ENCODE measurements at regions not wholly inside any gene's neighbourhood (a gene's known extent, or its start where the extent isn't known, plus 50 kb on each side); places are given as distances from the start of the nearest gene placed in this dataset.

- in situ Hi-C loops (cut with HindIII; ENCODE audit: low sequenced_read_pairs), result no loop called here
- DNase-seq (ENCODE audit: low spot score), result no peak
These were observed 98.7 kb upstream of the MPDZ start for GRCh38 chr9:13378154-13378553.

GRCh38 chr9:13377171-13377925 lies 97.9 kb upstream of the MPDZ start:
- no peak for DNase-seq (ENCODE audit: low spot score)
- in situ Hi-C loops (cut with HindIII; ENCODE audit: low sequenced_read_pairs), result no loop called here

DNA sequence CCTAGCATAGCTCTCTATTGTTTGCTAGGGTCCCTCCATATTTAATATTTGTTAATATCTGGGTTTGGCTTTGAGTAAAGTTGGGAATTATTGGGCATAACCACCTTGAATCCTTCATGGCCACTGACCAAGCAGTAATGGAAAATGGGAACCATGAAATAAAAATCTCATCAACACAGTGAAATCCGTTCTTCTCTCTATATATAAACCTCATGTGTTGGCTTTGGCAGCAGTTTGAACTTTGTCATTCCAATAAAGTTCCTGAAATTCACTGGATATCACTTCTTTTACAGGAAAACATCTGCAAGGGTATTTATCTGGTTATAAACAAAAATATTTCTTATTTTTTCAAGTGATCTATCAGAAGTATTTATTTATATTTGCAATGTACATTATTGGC lies 93.0 kb upstream of the MPDZ start:
- in situ Hi-C loops (cut with HindIII; ENCODE audit: low sequenced_read_pairs), result no loop called here

GRCh38 chr9:13369431-13369830 lies 89.9 kb upstream of the MPDZ start:
- in situ Hi-C loops (cut with HindIII; ENCODE audit: low sequenced_read_pairs), result no loop called here
- DNase-seq (ENCODE audit: low spot score), result no peak

More for the DNA sequence above, 93.0 kb upstream of the MPDZ start:
- no peak for DNase-seq (ENCODE audit: low spot score)

DNA sequence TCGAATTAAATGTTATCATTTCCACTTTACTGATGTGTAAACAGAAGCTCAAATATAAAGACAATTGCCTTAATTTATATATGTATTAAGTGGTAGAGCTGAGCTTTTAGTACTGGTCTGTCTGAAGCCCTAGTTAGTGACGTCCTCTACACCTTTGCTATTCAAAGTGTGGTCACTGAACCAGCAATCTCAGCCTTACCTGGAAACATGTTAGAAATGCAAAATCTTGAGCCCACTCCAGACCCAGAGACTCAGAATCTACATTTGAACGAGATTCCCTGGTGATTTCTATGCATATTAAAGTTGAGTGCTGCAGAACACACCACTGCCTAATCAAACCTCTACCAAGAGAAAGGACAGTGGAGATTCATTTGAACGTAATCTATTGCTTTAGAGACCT lies 88.3 kb upstream of the MPDZ start:
- in situ Hi-C loops (cut with HindIII; ENCODE audit: low sequenced_read_pairs), result no loop called here
- no peak for DNase-seq (ENCODE audit: low spot score)

GRCh38 chr9:13364271-13365000 lies 84.9 kb upstream of the MPDZ start:
- DNase-seq (ENCODE audit: low spot score), result no peak
- in situ Hi-C loops (cut with HindIII; ENCODE audit: low sequenced_read_pairs), result no loop called here

- no peak for DNase-seq (ENCODE audit: low spot score)
- in situ Hi-C loops (cut with HindIII; ENCODE audit: low sequenced_read_pairs), result no loop called here
These were observed 81.6 kb upstream of the MPDZ start for GRCh38 chr9:13361076-13361475.

DNA sequence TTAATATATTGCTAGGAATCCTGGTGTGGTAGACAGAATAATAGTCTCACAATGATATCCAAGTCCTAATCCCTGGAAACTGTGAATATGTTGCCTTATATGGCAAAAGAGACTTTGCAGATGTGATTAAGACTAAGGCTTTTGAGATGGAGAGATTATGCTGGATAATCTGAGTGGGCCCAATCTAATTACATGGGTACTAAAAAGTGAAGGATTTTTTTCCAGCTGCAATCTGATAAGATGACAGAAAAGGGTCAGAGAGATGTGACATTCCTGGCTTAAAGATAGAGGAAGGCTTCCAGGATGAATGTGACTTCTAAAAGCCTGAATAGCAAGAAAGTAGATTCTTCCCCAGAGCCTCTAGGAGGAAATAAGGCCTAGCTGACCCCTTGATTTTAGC lies 80.7 kb upstream of the MPDZ start:
- in situ Hi-C loops (cut with HindIII; ENCODE audit: low sequenced_read_pairs), result no loop called here
- no peak for DNase-seq (ENCODE audit: low spot score)

DNA sequence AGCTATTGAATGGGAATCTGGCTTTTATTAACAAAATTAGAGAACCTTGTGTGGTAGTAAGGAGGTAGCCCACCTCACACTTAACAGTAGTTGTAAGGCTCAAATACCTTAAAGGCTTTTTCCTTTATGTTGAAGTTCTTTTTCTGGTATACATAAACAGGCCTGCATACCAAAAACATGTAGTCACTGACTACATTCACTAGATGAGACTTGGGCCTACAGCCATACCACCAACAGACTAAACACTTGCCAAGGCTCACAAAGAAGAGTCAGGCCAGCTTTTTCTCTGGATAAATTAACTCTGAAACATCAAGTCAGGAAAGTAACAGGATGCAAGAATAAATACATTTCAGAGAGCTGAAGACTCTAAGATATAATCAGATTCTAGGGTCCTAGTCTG lies 78.6 kb upstream of the MPDZ start:
- DNase-seq (ENCODE audit: low spot score), result no peak
- in situ Hi-C loops (cut with HindIII; ENCODE audit: low sequenced_read_pairs), result no loop called here

GRCh38 chr9:13354733-13355132 lies 75.2 kb upstream of the MPDZ start:
- in situ Hi-C loops (cut with HindIII; ENCODE audit: low sequenced_read_pairs), result no loop called here

GRCh38 chr9:13352451-13352979 lies 73.0 kb upstream of the MPDZ start:
- in situ Hi-C loops (cut with HindIII; ENCODE audit: low sequenced_read_pairs), result no loop called here

More at GRCh38 chr9:13354733-13355132, 75.2 kb upstream of the MPDZ start:
- DNase-seq (ENCODE audit: low spot score), result no peak

DNA sequence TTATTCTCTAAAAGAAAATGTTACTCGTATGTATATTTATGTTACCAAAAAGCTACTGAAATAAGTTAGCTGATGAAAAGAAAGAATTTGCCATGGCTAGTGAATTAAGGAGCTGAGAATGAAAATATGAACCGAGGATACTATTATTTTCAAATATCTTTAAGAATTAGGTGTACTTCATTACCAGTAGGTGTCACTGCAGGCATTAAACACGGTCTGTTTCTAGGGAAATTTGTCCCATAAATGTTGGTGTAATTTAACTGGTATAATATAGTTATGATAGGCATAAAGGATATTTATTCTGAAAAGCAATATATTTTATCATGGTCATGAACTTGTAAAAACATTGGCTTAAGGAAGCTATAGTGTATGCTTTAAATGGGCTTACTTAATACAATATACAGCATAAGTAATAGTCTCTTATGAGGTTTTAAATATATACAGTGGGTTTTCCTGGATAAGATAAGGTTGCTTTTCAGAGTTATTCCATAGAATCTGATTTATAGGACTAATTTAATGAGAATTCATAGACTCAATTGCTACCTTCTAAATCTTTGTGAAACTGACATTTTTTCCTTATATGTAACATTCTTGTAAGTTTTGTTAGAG lies 72.4 kb upstream of the MPDZ start:
- DNase-seq (ENCODE audit: low spot score), result peak; percentile 64
- in situ Hi-C loops (cut with HindIII; ENCODE audit: low sequenced_read_pairs), result no loop called here

More at GRCh38 chr9:13352451-13352979, 73.0 kb upstream of the MPDZ start:
- DNase-seq (ENCODE audit: low spot score), result no peak

DNA sequence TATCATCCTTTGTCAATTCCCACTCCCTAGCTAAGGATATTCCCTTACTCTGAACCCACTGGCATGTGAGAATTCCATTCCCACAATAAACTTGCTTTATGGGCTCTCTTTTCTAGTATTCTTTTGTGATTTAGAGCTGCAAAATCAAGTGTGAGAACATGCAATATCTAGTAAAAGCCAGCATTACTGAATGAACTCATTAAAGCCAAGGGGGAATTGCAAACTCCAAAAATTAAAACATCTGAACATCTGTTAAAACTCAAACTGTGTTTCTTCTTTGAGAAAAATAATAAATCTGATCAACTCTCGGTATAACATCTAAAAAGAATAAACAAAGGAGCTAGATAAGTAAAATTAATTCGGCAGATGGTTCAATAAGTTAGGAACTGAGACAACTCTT lies 53.1 kb upstream of the MPDZ start:
- DNase-seq (ENCODE audit: low spot score), result no peak

DNA sequence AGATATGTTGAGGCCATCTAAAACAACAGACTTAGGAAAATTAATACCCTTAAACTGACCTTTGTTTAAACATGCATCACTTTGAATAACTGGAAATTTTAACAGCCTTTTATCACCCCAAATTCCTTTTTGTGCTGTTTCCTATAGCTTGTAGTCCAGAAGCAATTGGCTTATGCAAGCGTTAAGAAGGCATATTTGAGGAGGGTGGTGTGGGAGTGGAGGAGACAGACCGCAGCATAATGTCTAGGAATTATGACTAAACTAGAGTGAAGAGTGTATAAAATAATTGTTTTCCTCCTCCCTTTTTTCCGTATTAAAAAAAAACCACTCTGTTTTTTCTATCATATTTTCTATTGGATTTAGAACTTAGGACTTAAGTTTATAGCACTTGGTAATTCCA lies 51.8 kb upstream of the MPDZ start:
- in situ Hi-C loops (cut with HindIII; ENCODE audit: low sequenced_read_pairs), result no loop called here
- no peak for DNase-seq (ENCODE audit: low spot score)

More for the DNA sequence above, 53.1 kb upstream of the MPDZ start:
- in situ Hi-C loops (cut with HindIII; ENCODE audit: low sequenced_read_pairs), result no loop called here

GRCh38 chr9:13330396-13331004 lies 51.0 kb upstream of the MPDZ start:
- peak; percentile 78 for DNase-seq (ENCODE audit: low spot score)

More at GRCh38 chr9:13330396-13331004, 51.0 kb upstream of the MPDZ start:
- in situ Hi-C loops (cut with HindIII; ENCODE audit: low sequenced_read_pairs), result no loop called here

Measured in G401 (cell line).